ENCODE measurements at regions not wholly inside any gene's neighbourhood (a gene's known extent, or its start where the extent isn't known, plus 50 kb on each side); places are given as distances from the start of the nearest gene placed in this dataset.

GRCh38 chr20:57892471-57892870 lies 182.7 kb upstream of the PMEPA1 start:
- TF ChIP-seq, protein P1, sequence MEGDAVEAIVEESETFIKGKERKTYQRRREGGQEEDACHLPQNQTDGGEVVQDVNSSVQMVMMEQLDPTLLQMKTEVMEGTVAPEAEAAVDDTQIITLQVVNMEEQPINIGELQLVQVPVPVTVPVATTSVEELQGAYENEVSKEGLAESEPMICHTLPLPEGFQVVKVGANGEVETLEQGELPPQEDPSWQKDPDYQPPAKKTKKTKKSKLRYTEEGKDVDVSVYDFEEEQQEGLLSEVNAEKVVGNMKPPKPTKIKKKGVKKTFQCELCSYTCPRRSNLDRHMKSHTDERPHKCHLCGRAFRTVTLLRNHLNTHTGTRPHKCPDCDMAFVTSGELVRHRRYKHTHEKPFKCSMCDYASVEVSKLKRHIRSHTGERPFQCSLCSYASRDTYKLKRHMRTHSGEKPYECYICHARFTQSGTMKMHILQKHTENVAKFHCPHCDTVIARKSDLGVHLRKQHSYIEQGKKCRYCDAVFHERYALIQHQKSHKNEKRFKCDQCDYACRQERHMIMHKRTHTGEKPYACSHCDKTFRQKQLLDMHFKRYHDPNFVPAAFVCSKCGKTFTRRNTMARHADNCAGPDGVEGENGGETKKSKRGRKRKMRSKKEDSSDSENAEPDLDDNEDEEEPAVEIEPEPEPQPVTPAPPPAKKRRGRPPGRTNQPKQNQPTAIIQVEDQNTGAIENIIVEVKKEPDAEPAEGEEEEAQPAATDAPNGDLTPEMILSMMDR (IDR thresholded peaks at IDR 0.05 in 2 of 3, conservative IDR thresholded peaks at IDR 0.05 in 1 of 3; ENCODE audit: borderline replicate concordance in 1 of 3, insufficient read depth in 1 of 3, low read depth in 2 of 3, low read length in 2 of 3): no peak
- TF ChIP-seq MAX (IDR thresholded peaks at IDR 0.05) (no peak), YY1 (IDR thresholded peaks at IDR 0.05; ENCODE audit: extremely low read depth, insufficient replicate concordance, low read depth, low read length) (no peak), POLR2A (IDR thresholded peaks at IDR 0.05; ENCODE audit: borderline replicate concordance, extremely low read depth, insufficient read depth, insufficient read length) (no peak), ZBTB33 (IDR thresholded peaks at IDR 0.05; ENCODE audit: extremely low read depth, insufficient replicate concordance, low read length) (no peak)

All from HCT116 (cell line).